Skin of body (tissue), 1 donor: ENCODE measurements at regions not wholly inside any gene's neighbourhood (a gene's known extent, or its start where the extent isn't known, plus 50 kb on each side); places are given as distances from the start of the nearest gene placed in this dataset.
A peak's percentile ranks its signal among the peaks of the same experiment; 100 is the strongest.

Source experiments
- DNase-seq: peaks from one replicate; lab custom pipeline; 2025; lab: John Stamatoyannopoulos, UW

DNA sequence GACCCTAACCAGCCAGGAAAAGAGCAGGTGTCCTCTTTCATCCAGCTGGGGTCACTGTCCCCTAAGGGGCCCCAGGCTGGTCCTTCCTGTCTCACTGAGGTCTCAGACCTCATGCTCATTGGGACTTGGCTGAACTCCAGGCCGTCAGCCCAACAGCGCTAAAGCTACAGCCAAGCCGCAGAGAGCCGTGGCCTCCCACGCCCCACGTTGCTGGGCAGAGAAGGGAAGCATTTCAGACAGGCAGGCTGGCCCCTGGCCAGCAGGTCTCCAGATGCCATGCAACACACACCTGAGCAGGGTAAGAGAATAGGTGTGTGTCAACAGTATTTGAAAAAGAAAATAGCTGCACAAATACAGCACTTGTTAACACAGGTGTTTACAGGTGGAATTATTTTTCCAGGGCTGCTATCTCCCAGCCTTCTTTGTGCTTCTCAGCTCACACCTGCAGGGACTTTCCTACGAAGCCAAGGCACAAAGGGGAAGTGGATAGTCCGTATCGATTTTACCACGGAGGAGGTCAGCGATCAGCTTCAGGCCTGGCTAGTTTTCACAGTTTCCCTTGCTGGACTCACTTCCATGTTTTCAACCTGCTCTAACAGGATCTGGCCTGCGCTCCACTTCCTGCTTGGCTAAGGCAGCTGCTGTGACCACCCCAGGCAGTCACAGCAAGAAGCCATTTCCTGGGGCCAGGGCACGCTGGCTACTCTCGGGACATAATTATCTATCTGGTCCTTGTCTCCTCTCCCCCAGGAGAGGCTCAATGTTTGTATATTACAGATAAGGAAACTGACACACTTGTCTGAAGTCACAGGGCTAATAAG, 156.1 kb upstream of the ID2 start:
- DNase-seq = no peak

DNA sequence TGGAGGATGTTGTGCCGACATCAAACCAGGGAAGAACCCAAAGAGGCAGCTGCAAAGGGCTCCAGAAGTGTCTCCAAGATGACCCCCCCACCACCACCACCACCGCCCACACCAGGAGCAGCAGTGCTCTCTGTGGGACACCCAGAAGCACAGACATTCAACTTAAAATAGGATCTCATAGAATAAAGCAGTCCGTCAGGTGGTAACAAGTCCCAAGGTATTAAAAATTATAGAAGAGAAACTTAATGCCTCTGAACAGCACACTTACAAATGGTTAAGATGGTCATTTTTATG, 155.5 kb upstream of the ID2 start:
- DNase-seq = no peak

DNA sequence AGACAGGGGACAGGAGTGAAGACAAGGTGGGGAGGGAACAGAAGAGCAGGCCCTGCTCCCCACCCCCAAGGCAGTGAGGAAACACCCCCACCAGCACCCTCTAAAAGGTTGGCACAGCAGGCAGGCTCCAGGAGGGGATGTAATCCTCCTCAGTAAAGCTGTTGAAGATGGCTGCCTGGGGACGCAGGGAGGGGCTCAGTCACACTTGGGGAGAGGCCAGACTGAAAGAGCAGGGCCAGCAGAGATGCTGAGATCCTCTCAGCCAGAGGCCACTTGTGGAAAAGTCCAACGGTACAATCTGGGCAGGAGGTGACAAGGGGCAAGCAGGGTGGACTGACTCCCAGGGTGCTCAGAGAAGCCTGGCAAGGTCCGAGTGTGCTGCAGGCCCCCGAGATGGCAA, 154.8 kb upstream of the ID2 start:
- no peak for DNase-seq

DNA sequence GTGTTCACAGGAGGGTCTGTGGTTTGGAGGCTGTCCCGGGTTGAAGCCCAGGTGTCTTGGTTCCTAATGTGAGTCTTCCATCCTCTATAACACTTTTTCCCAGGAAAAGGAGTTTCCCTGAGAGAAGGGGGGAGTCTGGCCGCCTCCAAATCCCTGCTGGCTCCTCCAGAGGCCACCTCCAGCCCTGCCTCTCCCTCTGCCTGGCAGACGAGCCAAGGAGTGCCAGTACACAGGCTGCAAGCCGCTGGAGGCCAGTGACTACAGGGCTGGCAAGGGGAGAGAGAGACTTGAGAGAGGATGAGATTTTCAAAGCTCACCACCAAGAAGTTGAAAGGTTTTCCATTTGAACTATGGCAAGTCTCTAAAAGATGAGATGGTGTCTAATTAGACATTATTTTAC, 154.2 kb upstream of the ID2 start:
- no peak for DNase-seq

DNA sequence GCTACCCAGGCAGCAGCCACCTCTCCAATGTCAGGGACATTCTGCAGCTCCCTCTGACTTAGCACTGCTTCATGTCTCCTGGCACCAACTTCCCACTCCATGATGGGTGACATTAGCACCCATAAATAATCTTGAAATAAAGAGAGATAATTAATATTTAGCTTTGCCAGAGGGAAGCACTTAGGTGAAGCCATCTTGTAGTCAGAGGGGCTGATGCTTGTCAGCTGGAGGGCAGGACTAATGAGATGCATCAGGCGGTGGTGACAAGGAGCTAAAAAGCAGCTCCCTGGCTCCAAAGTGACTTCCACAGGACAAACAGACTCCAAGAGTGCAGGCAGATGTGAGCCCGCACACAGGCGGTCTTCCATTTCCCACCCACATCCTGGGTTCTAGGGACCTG, 153.0 kb upstream of the ID2 start:
- DNase-seq = no peak

DNA sequence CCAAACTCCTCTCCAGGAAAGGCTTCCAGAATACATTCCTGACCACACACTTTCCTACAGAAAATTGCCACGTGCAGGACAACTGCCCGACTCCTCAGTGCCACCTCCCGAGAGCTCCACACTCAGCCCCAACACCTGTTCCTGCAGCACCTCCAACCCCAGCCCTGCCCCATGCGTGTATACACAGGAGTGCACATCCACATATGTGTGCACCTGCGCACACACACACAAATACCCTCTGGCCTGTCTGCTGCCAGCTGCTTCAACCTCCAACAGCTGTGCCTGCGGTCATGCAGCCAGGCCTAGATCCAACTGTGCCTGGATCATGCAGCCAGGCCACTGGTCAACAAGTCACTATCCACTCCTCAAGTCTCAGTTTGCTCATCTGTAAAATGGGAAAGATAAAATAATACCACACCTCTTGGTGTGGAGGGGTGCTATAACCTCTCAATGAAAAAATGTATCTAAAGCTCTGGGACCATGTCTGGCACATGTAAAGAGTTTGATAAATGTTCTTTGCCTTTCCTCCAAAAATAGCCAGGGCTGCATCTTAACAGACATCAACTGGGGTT, 152.1 kb upstream of the ID2 start:
- no peak for DNase-seq

DNA sequence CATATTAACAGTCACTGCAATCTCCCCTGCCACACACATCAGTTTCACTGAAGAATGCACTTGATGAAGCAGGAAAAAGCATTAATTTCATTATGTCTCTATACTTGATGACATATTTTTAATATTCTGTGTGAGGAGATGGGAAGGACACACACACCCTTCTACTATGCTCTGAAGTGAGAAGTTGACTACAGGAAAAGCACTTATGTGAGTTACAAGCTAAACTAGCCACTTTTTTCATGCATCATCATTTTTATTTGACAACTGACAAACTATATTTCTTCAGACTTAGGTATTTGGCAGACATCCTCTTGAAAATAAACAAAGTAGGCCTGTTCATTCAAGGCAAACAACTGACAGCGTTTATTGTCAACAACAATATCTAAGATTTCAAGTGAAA, 150.4 kb upstream of the ID2 start:
- DNase-seq = no peak

DNA sequence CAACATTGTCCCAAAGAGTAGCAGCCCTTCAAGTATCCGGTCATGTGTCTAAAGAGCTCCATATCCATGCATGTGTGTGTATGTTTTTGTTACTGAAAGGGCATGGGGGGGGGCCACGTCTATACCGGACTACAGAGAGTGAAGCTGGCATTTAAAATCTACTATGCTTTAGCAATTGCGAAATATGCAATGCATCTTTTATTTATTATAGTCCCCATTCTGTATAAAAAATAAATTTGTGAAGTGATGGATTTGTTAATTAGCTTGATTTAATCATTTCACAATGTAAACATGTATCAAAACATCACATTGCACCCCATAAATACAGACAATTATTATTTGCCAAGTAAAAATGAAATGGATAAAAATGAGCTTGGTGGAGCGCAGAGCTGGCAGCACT, 149.4 kb upstream of the ID2 start:
- DNase-seq = no peak

DNA sequence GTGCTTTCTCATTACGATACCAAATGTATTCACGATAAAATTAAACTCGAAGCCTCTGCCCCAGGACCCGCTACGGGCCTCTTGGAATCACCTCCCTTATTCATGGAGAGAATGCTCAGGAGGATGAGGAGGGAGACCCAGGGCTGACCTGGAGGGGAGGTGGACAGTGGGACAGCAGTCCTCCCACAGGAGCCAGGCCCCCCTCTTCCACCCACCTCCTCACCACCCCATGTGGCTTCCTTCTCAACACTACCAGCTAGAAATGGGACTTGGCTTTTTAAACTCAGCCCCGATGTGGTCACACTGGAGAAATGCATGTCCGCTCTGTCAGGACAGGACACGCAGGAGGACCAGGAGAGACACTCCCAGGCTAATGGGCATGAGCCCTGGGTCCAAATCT, 147.9 kb upstream of the ID2 start:
- no peak for DNase-seq

DNA sequence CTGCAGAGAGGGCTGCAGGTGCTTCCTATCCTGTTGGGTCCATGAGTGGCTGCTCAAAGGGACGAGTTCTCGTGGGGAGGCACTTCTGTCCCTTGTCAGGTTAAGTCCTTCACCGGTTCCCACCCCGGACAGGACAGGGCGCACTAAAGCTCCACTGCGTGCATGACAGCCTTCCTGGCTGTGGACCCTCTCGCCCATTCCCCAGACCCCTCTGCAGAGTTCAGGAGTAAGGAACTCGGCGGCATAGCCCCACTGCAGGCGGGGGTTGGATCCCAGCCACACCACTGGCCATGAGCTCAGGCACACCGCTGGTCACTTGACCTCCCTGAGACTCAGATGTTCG, 147.5 kb upstream of the ID2 start:
- no peak for DNase-seq

DNA sequence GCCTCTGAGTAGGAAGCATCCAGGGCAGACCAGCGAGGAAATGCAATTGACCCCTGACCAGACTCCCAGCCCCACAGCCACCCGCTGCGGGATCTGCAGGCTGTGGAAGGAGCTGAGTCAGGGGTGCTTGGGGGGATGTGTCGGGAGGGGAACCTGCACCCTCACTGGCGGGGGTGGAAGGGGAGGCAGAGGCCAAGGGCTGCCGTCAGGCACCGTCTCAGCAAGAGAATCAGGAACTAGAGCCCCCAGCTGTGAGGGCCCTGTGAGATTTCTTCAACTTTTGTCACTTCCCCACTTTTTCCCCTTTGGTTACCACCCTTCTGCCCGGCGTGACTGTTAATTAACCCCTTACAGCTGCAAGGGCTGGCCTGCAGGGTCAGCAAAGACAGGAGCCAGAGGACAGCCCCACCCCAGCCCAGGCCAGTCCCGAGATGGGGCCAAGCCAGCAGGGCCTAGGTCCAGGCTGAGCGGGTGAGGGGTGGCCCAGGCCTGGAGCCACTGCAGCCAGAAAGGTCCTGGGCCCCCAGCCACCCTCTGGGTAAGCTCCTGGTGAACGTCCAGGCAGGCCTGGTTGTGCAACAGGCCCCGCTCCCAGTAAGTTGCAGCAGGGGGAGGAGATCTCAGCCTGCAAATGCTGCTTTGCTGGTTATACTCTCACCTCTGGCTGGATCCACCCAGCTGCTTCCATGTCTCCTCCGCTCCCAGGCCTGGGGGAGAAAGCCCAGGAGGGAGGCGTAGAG, 147.0 kb upstream of the ID2 start:
- no peak for DNase-seq

DNA sequence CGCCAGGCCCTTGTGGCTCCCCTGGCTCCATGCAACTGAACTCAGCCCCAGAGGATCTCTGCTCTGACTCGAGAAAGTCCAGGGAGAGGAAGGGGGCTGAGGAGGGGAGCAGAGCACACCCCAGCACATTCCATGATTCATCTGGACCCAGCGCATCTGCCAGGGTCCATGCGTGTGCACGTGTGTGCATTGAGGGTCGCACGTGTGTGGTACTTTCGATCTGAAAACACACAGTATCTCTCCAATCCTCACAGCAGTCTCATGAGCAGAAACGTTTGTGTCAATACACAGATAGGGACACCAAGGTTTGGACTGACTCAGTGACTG, 146.4 kb upstream of the ID2 start:
- no peak for DNase-seq

DNA sequence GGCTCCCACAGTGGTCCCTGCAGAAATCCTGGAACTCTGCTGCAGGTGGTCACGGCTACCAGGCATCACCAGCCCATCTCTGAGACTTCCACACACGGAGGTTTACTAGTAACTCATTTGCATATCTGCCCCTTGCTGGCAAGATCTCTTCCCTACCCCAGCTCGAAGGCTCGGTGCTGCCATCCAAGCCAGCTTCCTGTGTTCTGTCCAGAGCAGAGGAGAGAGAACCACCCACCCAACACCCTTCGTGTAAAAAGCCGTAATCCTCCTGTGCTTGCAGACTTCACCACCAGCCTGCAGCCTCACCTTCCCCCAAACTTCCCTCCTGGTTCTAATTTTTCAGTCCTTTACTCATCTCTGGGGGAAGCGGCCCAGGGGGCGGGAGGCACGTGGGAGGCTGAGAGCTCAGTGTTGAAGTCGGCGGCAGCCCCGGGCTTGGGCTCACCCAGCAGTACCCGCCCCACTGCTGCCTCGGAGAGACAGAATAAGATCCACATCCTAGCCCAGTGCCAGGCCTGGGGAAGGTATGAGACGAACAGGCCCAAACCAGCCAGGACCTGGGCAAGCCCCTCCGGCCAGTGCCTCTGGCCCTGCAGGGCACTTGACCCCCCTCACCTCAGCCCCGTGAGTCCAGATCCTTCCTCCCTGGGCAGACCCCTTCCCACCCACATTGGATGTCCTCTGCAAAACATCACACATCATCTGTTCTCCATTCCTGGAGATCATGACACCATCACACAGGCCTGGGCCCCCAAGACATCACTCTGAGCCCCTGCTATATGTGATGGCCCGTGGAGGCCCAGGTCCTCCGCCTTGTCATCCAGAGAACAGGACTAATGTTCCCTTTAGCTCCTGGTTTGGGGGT, 145.8 kb upstream of the ID2 start:
- no peak for DNase-seq

DNA sequence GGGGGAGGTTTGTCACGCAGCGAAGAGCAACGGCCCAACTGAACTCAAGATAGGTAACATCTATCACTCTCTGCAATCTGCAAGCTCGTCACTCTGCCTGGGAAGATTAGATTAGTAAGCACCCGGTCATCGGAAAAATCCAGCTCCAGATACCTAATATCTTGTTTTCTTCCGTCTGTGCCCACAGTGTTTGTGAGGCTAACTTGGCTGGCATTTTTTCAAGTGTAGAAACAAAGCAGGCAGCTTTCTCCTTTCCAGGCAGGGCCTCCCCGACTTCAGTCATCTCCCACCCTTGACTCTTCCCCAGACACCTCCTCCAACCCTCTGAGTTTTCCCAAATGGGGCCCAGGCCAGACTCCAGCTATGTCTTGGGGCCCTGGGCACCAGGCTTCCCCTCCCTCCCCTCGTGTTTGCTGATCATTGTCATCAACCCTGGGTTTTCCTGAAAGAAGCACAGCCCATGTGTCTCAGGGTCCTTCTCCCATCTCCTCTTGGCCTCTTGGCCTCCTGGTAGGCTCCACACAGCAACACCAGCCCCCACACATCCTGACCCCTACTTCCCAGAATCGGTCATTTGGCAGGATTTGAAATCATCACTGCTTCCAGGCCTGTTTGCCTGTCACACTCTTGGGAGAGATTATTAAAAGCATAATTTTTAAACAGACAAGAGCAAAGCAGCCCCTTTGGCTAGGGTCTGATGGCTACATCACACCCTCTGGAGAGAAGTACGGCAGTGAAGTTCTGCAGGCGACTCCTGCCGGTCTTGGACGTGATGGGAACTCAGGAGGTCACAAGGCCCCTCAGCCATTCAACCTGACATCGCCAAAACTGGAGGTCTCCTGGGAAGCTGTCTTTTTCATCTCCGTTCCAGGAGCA, 144.9 kb upstream of the ID2 start:
- DNase-seq = no peak

DNA sequence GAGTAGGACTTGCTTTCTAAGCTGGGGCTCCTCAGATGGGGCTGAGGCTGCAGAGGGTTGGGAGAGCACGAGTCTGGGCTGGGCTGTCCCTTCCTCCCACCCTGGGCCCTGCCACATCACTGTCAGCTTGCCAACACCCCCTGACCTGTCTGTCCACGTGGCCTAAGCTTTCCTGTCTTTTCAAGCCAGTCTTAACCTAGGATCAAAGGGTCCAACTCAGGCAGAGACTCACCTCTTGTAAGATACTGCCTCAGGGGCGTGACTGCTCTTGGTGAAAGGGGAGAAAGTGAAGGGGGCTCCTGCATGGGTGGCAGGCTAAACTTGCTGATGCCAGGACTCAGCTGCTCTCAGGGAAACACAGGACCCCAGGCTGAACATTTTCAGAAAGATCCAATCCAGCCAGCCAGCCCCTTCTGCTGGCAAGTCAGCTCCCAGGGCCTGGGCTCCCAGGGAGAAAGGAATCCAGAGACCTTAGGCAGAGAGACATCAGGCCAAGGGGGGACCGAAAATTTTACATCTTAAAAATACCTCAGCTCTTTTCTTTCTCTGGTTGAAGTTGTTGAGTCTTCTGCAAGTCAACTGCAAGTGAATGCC, 144.2 kb upstream of the ID2 start:
- no peak for DNase-seq

DNA sequence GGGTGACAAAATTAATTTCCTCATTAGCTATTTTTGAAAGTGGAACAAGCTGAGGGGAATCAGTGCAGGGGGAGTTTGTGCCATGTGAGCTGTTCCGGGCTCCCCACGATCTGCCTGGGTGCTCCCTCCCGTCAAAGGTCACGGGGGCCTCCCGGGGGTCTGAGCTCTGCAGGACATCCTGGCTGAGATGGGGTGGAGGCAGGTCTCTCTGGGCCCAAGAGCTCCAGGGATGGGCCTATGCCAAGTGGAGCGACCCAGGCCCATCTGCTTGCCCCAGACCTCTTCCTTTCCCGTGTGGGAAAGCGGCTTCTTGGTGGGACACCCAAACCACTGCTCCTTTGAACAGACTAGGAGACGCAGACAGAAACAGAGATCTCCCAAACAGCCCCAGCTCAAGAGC, 143.3 kb upstream of the ID2 start:
- DNase-seq = no peak

DNA sequence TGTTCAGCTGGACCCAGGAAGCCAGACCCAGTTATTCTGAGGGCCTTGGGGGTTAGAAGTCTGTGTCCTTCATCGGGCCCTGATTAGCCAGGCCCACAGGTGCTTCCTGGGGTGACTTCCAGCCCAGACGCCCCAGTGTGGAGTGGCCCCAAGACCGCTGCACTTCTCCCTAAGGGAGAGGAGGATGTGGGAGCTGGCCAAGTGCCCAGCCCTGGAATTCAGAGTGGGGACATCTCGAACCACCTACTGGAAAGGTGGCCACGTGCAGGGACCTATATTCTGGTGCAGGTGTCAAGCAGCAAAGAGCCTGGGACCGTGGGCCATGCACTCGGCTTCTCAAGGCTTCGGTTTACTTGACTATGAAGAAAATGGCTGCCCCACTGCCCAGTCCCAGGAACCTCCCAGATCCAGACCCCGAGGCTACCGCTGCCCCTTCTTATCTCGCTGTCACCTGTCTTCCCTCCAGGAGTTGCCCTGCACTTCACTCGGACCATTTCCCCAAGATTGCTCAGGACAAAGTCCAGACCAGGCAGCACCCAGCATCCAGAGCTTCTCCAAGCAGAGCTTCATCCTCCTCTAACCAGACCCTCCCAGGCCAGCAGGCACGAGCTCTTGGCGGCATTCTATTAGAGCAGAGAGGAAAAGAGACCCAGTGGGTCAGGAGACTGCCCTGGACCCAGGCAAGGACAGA, 142.8 kb upstream of the ID2 start:
- DNase-seq = no peak

DNA sequence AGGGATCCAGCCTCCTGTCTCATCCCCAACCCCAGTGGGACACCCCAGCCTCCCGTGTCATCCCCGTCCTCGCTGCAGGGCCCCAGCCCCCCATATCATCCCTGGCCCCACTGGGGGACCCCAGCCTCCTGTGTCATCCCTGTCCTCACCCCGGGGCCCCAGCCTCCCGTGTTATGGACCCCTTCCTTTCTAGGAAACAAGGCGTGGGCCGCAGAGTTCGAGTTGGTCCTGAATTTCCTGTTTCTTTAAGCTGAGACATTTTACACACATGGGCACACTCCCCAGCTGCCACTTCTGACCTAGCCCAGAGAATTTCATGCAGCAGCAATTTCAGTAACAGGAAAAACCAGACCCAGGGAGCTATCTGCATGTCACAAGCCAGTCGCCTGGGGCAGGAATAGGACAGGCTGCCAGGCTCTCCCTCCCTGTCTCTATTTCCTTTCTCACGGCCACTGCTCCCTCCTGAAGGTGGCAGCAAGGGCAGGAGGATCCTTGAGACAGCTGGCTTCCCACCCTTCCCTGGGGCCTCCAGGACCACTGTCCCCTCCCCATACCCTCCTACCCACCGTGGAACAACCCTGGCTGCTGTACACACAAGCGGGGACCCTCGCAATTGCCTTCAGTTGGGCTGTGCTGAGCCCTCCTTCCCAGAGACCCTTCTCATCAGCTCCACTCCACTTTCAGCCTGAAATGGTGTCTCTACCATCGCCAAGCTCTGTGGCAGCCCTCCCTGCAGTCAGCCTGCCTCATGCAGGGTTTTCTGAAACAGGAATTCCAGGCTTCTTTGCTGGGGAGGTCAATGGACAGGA, 141.9 kb upstream of the ID2 start:
- peak; percentile 38 for DNase-seq

DNA sequence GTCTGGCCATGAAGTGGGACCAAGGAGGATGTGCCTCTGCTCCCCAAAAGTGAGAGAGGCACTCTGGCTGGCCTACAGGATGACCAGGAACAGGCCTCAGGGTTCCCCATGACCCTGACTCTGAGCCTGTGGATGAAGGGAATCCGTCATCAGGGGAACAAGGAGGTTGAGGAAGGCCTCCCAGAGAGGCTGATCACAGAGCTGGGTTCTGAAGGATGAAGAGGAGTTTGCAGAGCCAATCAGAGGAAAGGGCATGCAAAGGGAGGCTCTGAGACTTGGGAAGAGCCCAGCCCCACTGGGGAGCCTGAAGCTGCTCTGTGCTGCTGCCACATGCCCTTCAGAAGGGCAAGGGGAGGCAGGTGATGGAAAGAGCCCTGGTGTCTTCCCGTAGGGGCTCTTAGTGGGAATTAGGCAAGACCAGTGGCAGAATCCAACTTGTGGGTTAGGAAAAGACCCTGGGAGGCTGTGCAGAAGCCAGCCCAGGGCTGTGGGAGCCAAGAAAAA, 141.3 kb upstream of the ID2 start:
- DNase-seq = no peak
